CD14-positive monocyte (primary cell): ENCODE measurements at regions not wholly inside any gene's neighbourhood (a gene's known extent, or its start where the extent isn't known, plus 50 kb on each side); places are given as distances from the start of the nearest gene placed in this dataset.

Experiments
- DNase-seq, 3 donors: peaks; one replicate each; pipeline ENCODE4 v3.0.0-alpha.2; 2011 to 2022
- H2AFZ ChIP-seq: 2 replicates; pipeline ENCODE4 v1.6.0; 2012; ENCODE audit warnings: mild to moderate bottlenecking, low read depth, low read length, inconsistent platforms; ENCODE audit not compliant: insufficient read depth, poor library complexity, severe bottlenecking
- H3K27ac ChIP-seq, 2 donors: 1 replicate in 1 of 2; 2 replicates in 1 of 2; pipeline ENCODE4 v1.5.1; 2012 to 2013; ENCODE audit warnings: low read length in 2 of 2, control low read depth in 1 of 2, inconsistent platforms in 1 of 2, low read depth in 1 of 2, mild to moderate bottlenecking in 1 of 2
- H3K27me3 ChIP-seq, 2 donors: one replicate each; pipeline versions ENCODE4 v1.6.0 to v1.6.1; 2011 to 2013; ENCODE audit warnings: low read length in 2 of 2; ENCODE audit not compliant: control insufficient read depth in 2 of 2, insufficient read depth in 2 of 2
- H3K36me3 ChIP-seq, 2 donors: replicated peaks in 1 of 2; 1 replicate in 1 of 2; 2 replicates in 1 of 2; pipeline versions ENCODE4 v1.5.1 to v1.6.1; 2012 to 2013; ENCODE audit warnings: low read length in 2 of 2, control low read depth in 1 of 2, inconsistent platforms in 1 of 2, mild to moderate bottlenecking in 1 of 2; ENCODE audit not compliant: insufficient read depth in 2 of 2, control insufficient read depth in 1 of 2
- H3K4me1 ChIP-seq, 2 donors: 1 replicate in 1 of 2; 2 replicates in 1 of 2; pipeline versions ENCODE4 v1.5.1 to v1.6.1; 2012 to 2013; ENCODE audit warnings: low read length in 2 of 2, control low read depth in 1 of 2, inconsistent platforms in 1 of 2, mild to moderate bottlenecking in 1 of 2, moderate library complexity in 1 of 2; ENCODE audit not compliant: insufficient read depth in 2 of 2, control insufficient read depth in 1 of 2
- H3K4me2 ChIP-seq: replicated peaks from 2 replicates; pipeline ENCODE3; 2012; ENCODE audit warnings: low read length, moderate library complexity, mild to moderate bottlenecking; ENCODE audit not compliant: poor library complexity, severe bottlenecking; ENCODE audit errors: extremely low read depth
- H3K4me3 ChIP-seq, 3 experiments: fragments of 200-600 bp in 1 of 3; sonication (generic) in 1 of 3; replicated peaks in 1 of 3; 1 replicate in 2 of 3; 2 replicates in 1 of 3; pipeline ENCODE4 v1.5.1; 2011 to 2013; ENCODE audit warnings: low read length in 3 of 3, mild to moderate bottlenecking in 3 of 3, control low read depth in 2 of 3, low read depth in 2 of 3, inconsistent platforms in 1 of 3, moderate library complexity in 1 of 3
- H3K79me2 ChIP-seq: 2 replicates; pipeline ENCODE4 v1.6.0; 2012; ENCODE audit warnings: mild to moderate bottlenecking, control low read depth, inconsistent platforms, low read length, moderate library complexity; ENCODE audit not compliant: insufficient read depth
- H3K9ac ChIP-seq: 2 replicates; pipeline ENCODE4 v1.6.0; 2017; ENCODE audit warnings: low read length, mild to moderate bottlenecking; ENCODE audit not compliant: insufficient read depth, poor library complexity, severe bottlenecking
- H3K9me3 ChIP-seq, 2 donors: replicated peaks in 1 of 2; 1 replicate in 1 of 2; 2 replicates in 1 of 2; pipeline versions ENCODE4 v1.5.1 to v1.6.1; 2012 to 2013; ENCODE audit warnings: low read length in 2 of 2, control low read depth in 1 of 2; ENCODE audit not compliant: control insufficient read depth in 1 of 2, insufficient read depth in 1 of 2
- H4K20me1 ChIP-seq: 2 replicates; pipeline ENCODE4 v1.6.0; 2012; ENCODE audit warnings: mild to moderate bottlenecking, low read length, control low read depth, moderate library complexity; ENCODE audit not compliant: insufficient read depth
- H3K27ac Mint-ChIP-seq, 7 donors: one replicate each; pipeline ENCODE4 v1.8.0; 2020; ENCODE audit warnings: mild to moderate bottlenecking in 7 of 7, mixed read lengths in 7 of 7, moderate library complexity in 6 of 7, inconsistent platforms in 2 of 7
- H3K27me3 Mint-ChIP-seq, 3 donors: one replicate each; pipeline ENCODE4 v1.8.0; 2021 to 2022; ENCODE audit warnings: low read depth in 3 of 3, mild to moderate bottlenecking in 3 of 3, mixed read lengths in 3 of 3, moderate library complexity in 3 of 3, inconsistent platforms in 1 of 3
- H3K36me3 Mint-ChIP-seq, 2 donors: one replicate each; pipeline ENCODE4 v1.8.0; 2020; ENCODE audit warnings: mixed read lengths in 2 of 2, inconsistent platforms in 1 of 2, mild to moderate bottlenecking in 1 of 2
- H3K4me1 Mint-ChIP-seq: one replicate; pipeline ENCODE4 v1.8.0; 2020; ENCODE audit warnings: mild to moderate bottlenecking, mixed read lengths
- H3K4me3 Mint-ChIP-seq, 2 donors: one replicate each; pipeline ENCODE4 v1.8.0; 2020; ENCODE audit warnings: mild to moderate bottlenecking in 2 of 2, mixed read lengths in 2 of 2, moderate library complexity in 1 of 2
- H3K9me3 Mint-ChIP-seq, 7 donors: one replicate each; pipeline ENCODE4 v1.8.0; 2020 to 2022; ENCODE audit warnings: mixed read lengths in 7 of 7, mild to moderate bottlenecking in 6 of 7, moderate library complexity in 6 of 7, inconsistent platforms in 2 of 7
- WGBS: methylation state at CpG from one replicate; pipeline ENCODE4 v1.1.5; 2013; ENCODE audit warnings: missing lambda C conversion rate; ENCODE audit not compliant: insufficient coverage; 5-methylcytosine and 5-hydroxymethylcytosine counted together
- intact Hi-C, 2 donors: fragments of 100-400 bp; cut with micrococcal nuclease; formaldehyde crosslinking; loops; one replicate each; pipeline versions ENCODE4 v1.15.0 to v1.15.1; 2023
- TF ChIP-seq, protein P1 (sequence below): fragments of 200-600 bp; IDR thresholded peaks from one replicate; pipeline ENCODE4 v1.8.0; 2022; ENCODE audit warnings: antibody characterized with exemption, mild to moderate bottlenecking

DNA sequence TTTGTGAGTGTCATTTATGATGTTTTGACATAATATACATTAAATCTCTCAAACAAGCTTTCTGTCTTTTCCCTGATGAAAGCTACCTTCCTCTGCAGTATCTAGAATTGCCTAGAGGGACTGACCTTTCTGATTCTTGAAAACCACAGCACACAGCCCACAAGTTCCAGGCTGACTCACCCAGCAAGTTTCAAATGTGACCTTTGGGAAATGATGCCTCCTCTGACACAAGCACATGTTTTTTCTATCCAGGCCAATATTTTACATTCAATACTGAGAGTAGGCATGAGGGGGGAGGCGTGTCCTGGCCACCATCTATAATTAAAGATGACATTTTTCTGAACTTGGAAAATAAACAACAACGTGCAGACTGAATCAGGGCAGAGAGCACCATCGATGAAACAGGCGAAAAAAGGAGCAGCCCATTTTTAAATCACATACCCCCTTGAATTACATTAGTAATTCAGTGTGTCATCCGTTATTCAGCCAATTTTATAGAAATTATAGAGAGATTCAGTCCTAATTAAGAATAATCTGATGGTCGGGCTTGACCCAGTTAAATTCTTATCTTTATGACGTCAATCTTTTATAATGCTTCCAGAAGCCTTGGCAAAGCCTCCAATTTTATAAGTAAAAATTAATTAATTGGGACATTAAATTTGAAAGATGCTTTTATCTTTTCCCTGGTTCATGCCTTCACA lies 292.6 kb upstream of the CDH11 start:
- H3K4me2 ChIP-seq = no peak overlapping the region
- H3K4me1 ChIP-seq = no peaks in the 10 kb centered on the region
- H3K27ac ChIP-seq = no peak overlapping the region
- DNase-seq = no peak
- no peaks in the 10 kb centered on the region for H4K20me1 ChIP-seq
- TF ChIP-seq, protein P1, sequence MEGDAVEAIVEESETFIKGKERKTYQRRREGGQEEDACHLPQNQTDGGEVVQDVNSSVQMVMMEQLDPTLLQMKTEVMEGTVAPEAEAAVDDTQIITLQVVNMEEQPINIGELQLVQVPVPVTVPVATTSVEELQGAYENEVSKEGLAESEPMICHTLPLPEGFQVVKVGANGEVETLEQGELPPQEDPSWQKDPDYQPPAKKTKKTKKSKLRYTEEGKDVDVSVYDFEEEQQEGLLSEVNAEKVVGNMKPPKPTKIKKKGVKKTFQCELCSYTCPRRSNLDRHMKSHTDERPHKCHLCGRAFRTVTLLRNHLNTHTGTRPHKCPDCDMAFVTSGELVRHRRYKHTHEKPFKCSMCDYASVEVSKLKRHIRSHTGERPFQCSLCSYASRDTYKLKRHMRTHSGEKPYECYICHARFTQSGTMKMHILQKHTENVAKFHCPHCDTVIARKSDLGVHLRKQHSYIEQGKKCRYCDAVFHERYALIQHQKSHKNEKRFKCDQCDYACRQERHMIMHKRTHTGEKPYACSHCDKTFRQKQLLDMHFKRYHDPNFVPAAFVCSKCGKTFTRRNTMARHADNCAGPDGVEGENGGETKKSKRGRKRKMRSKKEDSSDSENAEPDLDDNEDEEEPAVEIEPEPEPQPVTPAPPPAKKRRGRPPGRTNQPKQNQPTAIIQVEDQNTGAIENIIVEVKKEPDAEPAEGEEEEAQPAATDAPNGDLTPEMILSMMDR = no peak
- H3K79me2 ChIP-seq = no peaks in the 10 kb centered on the region
- Mint-ChIP-seq H3K27me3 (peaks cover 0 to 5% (median 0%) of the 10 kb centered on the region in 3 donors), H3K4me1 (no peaks in the 10 kb centered on the region), H3K9me3 (peaks cover 0 to 19% (median 2%) of the 10 kb centered on the region in 7 donors), H3K4me3 (no peak overlapping the region), H3K27ac (no peak overlapping the region), H3K36me3 (no peaks in the 10 kb centered on the region)
- H3K9me3 ChIP-seq = peaks cover 0 to 4% of the 10 kb centered on the region in 2 donors
- no peak overlapping the region for H3K9ac ChIP-seq
- H3K4me3 ChIP-seq = no peak overlapping the region
- intact Hi-C loops = no loop called here
- H2AFZ ChIP-seq = no peak overlapping the region
- no CpG with 5 or more reads among the region's 7 CpGs for WGBS
- H3K36me3 ChIP-seq = no peaks in the 10 kb centered on the region
- H3K27me3 ChIP-seq = no peaks in the 10 kb centered on the region

DNA sequence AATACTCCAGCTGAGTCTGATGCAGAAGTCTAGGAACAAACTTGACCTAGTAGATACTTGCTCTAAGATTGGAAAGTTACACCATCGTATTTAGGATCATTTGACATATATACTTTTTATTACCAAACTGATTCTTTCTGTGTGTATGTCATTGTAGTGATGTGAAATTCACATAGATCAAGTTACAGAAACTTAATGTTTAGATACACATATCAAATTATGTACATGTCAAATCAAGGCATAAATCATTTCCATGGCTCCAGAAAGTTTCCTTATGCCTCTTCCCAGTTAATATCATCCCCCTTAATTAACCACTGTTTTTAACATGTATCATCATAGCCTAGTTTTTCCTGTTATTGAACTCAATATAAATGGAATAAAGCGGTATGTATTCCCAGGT lies 292.0 kb upstream of the CDH11 start:
- Mint-ChIP-seq H3K4me1 (no peaks in the 10 kb centered on the region), H3K9me3 (peaks cover 0 to 13% (median 1%) of the 10 kb centered on the region in 7 donors), H3K27ac (no peak overlapping the region), H3K4me3 (no peak overlapping the region), H3K36me3 (no peaks in the 10 kb centered on the region), H3K27me3 (peaks cover 0 to 5% (median 0%) of the 10 kb centered on the region in 3 donors)
- no peak overlapping the region for H3K27ac ChIP-seq
- TF ChIP-seq, protein P1 = no peak
- H3K4me1 ChIP-seq = no peaks in the 10 kb centered on the region
- WGBS = no CpG with 5 or more reads among the region's 2 CpGs
- no peaks in the 10 kb centered on the region for H3K27me3 ChIP-seq
- no peak overlapping the region for H2AFZ ChIP-seq
- H3K36me3 ChIP-seq = no peaks in the 10 kb centered on the region
- H3K9me3 ChIP-seq = peaks cover 0 to 4% of the 10 kb centered on the region in 2 donors
- no peak for DNase-seq
- H4K20me1 ChIP-seq = no peaks in the 10 kb centered on the region
- no peak overlapping the region for H3K4me2 ChIP-seq
- no peaks in the 10 kb centered on the region for H3K79me2 ChIP-seq
- intact Hi-C loops = no loop called here
- H3K9ac ChIP-seq = no peak overlapping the region
- no peak overlapping the region for H3K4me3 ChIP-seq
